ENCODE measurements at regions not wholly inside any gene's neighbourhood (a gene's known extent, or its start where the extent isn't known, plus 50 kb on each side); places are given as distances from the start of the nearest gene placed in this dataset.

DNA sequence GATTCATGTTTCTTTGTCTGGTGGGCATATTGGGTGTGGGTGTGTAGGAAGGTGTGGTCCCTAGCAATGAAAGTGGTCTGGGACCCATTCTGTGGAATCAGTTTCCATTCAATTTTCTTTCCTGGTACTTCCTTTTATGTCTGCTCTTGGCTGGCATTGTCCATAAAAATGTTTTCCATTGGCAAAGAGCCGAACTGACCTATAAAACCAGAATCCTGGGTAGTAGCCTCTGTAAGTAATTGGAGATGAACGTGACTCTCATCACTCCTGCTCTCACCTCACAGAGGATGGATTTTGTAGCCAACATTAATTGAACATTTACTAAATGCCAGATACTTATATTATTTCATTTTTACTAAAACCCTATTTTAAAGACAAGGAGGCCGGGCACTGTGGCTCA, 66.5 kb upstream of the IRX3 start:
- CTCF ChIA-PET: no interaction called here
- BruUV-seq (replicated peaks): no TSS peak
- Mint-ChIP-seq H3K4me1 (ENCODE audit: insufficient read depth, unreplicated experiment) (no peaks in the 10 kb centered on the region), H3K27ac (ENCODE audit: low read depth, unreplicated experiment) (no peak overlapping the region), H3K9me3 (ENCODE audit: unreplicated experiment) (peaks cover 16% of the 10 kb centered on the region), H3K4me3 (ENCODE audit: unreplicated experiment) (no peak overlapping the region), H3K36me3 (ENCODE audit: insufficient read depth, unreplicated experiment) (no peaks in the 10 kb centered on the region), H3K27me3 (ENCODE audit: insufficient read depth, unreplicated experiment) (no peaks in the 10 kb centered on the region)
- intact Hi-C loops (cut with micrococcal nuclease): no loop called here
- POLR2A ChIA-PET: no interaction called here
- TF ChIP-seq, protein P1, sequence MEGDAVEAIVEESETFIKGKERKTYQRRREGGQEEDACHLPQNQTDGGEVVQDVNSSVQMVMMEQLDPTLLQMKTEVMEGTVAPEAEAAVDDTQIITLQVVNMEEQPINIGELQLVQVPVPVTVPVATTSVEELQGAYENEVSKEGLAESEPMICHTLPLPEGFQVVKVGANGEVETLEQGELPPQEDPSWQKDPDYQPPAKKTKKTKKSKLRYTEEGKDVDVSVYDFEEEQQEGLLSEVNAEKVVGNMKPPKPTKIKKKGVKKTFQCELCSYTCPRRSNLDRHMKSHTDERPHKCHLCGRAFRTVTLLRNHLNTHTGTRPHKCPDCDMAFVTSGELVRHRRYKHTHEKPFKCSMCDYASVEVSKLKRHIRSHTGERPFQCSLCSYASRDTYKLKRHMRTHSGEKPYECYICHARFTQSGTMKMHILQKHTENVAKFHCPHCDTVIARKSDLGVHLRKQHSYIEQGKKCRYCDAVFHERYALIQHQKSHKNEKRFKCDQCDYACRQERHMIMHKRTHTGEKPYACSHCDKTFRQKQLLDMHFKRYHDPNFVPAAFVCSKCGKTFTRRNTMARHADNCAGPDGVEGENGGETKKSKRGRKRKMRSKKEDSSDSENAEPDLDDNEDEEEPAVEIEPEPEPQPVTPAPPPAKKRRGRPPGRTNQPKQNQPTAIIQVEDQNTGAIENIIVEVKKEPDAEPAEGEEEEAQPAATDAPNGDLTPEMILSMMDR (IDR thresholded peaks at IDR 0.05; ENCODE audit: unreplicated experiment): no peak
- DNase-seq (ENCODE audit: unreplicated experiment): no peak

DNA sequence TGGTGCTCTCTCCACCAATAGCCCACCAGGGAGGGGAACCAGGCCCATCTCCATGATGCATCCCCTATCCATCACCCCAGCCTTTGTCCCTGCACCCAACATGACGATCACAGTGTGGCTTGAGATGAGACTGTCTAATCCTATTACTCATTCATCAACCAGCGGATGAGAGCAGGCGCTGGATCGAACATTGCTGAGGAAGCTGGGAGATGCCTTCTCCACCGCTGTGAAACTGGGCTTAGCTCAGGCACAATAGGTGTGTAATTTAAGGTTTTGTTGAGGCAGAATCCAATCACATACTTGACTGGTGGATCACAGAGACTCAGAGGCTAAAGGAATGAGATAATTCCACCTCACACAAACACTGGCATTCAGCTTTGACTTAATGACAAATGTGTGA, 64.6 kb upstream of the IRX3 start:
- Mint-ChIP-seq H3K27me3 (ENCODE audit: insufficient read depth, unreplicated experiment) (no peaks in the 10 kb centered on the region), H3K4me1 (ENCODE audit: insufficient read depth, unreplicated experiment) (peaks cover 5% of the 10 kb centered on the region), H3K27ac (ENCODE audit: low read depth, unreplicated experiment) (no peak overlapping the region), H3K36me3 (ENCODE audit: insufficient read depth, unreplicated experiment) (no peaks in the 10 kb centered on the region), H3K4me3 (ENCODE audit: unreplicated experiment) (no peak overlapping the region), H3K9me3 (ENCODE audit: unreplicated experiment) (peaks cover 16% of the 10 kb centered on the region)
- TF ChIP-seq, protein P1 (IDR thresholded peaks at IDR 0.05; ENCODE audit: unreplicated experiment): no peak
- CTCF ChIA-PET: no interaction called here
- BruUV-seq (replicated peaks): no TSS peak
- POLR2A ChIA-PET: no interaction called here
- DNase-seq (ENCODE audit: unreplicated experiment): no peak
- intact Hi-C loops (cut with micrococcal nuclease): no loop called here

DNA sequence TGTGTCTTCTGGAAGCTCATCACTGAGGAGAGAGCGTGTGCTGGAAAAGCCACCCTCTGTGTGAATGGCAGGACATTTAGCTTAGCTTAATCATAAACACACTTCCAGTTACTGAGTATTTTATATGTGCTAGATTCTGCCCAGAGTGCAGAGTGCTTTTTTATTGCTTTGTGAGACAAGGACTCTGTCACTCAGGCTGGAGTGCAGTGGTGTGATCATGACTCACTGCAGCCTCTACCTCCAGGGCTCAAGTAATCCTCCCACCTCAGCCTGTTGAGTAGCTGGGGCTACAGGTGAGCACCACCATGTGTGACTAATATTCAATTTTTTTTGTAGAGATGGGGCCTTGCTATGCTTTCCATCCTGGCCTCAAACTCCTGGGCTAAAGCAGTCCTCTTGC, 61.4 kb upstream of the IRX3 start:
- no peaks in the 10 kb centered on the region for H3K27me3 Mint-ChIP-seq (ENCODE audit: insufficient read depth, unreplicated experiment)
- TF ChIP-seq, protein P1 (IDR thresholded peaks at IDR 0.05; ENCODE audit: unreplicated experiment): no peak
- peaks cover 9% of the 10 kb centered on the region for H3K4me1 Mint-ChIP-seq (ENCODE audit: insufficient read depth, unreplicated experiment)
- H3K36me3 Mint-ChIP-seq (ENCODE audit: insufficient read depth, unreplicated experiment): no peaks in the 10 kb centered on the region
- no TSS peak for BruUV-seq (replicated peaks)
- H3K4me3 Mint-ChIP-seq (ENCODE audit: unreplicated experiment): no peak overlapping the region
- CTCF ChIA-PET: interaction anchor here (0.6 to 1.2 kb wide), 3 partner anchors 9 to 675 kb away, joined by 3 to 4 read pairs (median 4); no protein-coding TSS in a partner anchor
- intact Hi-C loops (cut with micrococcal nuclease): no loop called here
- POLR2A ChIA-PET: interaction anchor here (0.9 to 1.8 kb wide), 3 partner anchors 60 to 583 kb away, joined by 3 to 4 read pairs (median 3); partner anchors contain the start of genes IRX3 and IRX5
- peak; percentile 66 for DNase-seq (ENCODE audit: unreplicated experiment)
- no peak overlapping the region for H3K27ac Mint-ChIP-seq (ENCODE audit: low read depth, unreplicated experiment)
- peaks cover 8% of the 10 kb centered on the region for H3K9me3 Mint-ChIP-seq (ENCODE audit: unreplicated experiment)

DNA sequence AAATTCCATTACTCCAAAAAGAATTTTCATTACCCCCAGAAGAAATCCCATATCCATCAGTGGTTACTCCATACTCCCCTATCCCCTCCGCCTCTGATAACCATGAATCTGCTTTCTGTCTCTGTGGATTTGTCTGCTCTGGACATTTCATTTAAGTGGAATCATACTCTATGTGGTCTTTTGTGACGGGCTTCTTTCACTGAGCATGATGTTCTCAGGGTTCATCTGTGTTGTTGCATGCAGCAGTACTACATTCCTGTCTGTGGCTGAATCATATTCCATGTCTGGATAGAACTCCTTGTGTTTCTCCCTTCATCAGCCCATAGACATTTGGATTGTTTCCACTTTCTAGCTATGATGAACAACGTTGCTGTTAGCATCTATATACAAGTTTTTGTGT, 59.5 kb upstream of the IRX3 start:
- TF ChIP-seq, protein P1 (IDR thresholded peaks at IDR 0.05; ENCODE audit: unreplicated experiment): no peak
- POLR2A ChIA-PET: no interaction called here
- no TSS peak for BruUV-seq (replicated peaks)
- Mint-ChIP-seq H3K36me3 (ENCODE audit: insufficient read depth, unreplicated experiment) (no peaks in the 10 kb centered on the region), H3K4me1 (ENCODE audit: insufficient read depth, unreplicated experiment) (peaks cover 26% of the 10 kb centered on the region), H3K4me3 (ENCODE audit: unreplicated experiment) (no peak overlapping the region), H3K9me3 (ENCODE audit: unreplicated experiment) (no peaks in the 10 kb centered on the region), H3K27ac (ENCODE audit: low read depth, unreplicated experiment) (no peak overlapping the region), H3K27me3 (ENCODE audit: insufficient read depth, unreplicated experiment) (no peaks in the 10 kb centered on the region)
- DNase-seq (ENCODE audit: unreplicated experiment): no peak
- intact Hi-C loops (cut with micrococcal nuclease): no loop called here
- CTCF ChIA-PET: no interaction called here
